GM19351 (cell line): ENCODE measurements at regions not wholly inside any gene's neighbourhood (a gene's known extent, or its start where the extent isn't known, plus 50 kb on each side); places are given as distances from the start of the nearest gene placed in this dataset.
"Not testable (repeated sequence)": the region's sequence is repeated elsewhere in the genome, so short reads cannot be mapped to it uniquely, and the experiment has no call there.

Source experiments
- ATAC-seq: cut with Tn5 transposase; IDR thresholded peaks from one replicate; pipeline ENCODE4 v1.9.1; 2021; ENCODE audit warnings: mild to moderate bottlenecking, moderate library complexity; ENCODE audit not compliant: unreplicated experiment

- no peak for ATAC-seq
Observed at GRCh38 chr5:159571501-159572244, 241.4 kb upstream of the IL12B start.

GRCh38 chr5:159576902-159577301 is 246.6 kb upstream of the IL12B start:
- no peak for ATAC-seq

GRCh38 chr5:159581502-159582249 is 251.4 kb upstream of the IL12B start:
- ATAC-seq: no peak

GRCh38 chr5:159582756-159583541 is 252.7 kb upstream of the IL12B start:
- ATAC-seq: no peak

- ATAC-seq: no peak
Observed at GRCh38 chr5:159586921-159587320, 256.6 kb upstream of the IL12B start.

- no peak for ATAC-seq
Observed at GRCh38 chr5:159588941-159589340, 258.7 kb upstream of the IL12B start.

- ATAC-seq: no peak
Observed at GRCh38 chr5:159593518-159594073, 263.3 kb upstream of the IL12B start.

- not testable (repeated sequence) for ATAC-seq
Observed at GRCh38 chr5:159595561-159595960, 265.3 kb upstream of the IL12B start.

- no peak for ATAC-seq
Observed at GRCh38 chr5:159601216-159601615, 270.9 kb upstream of the IL12B start.

- ATAC-seq: no peak
Observed at GRCh38 chr5:159602434-159602833, 272.1 kb upstream of the IL12B start.

GRCh38 chr5:159605585-159605984 is 275.3 kb upstream of the IL12B start:
- ATAC-seq: no peak

GRCh38 chr5:159609359-159609758 is 279.1 kb upstream of the IL12B start:
- ATAC-seq: no peak

- no peak for ATAC-seq
Observed at GRCh38 chr5:159610966-159611579, 280.8 kb upstream of the IL12B start.

GRCh38 chr5:159616952-159617351 is 286.7 kb upstream of the IL12B start:
- ATAC-seq: no peak

GRCh38 chr5:159619826-159620225 is 289.5 kb upstream of the IL12B start:
- ATAC-seq: no peak

- no peak for ATAC-seq
Observed at GRCh38 chr5:159620853-159621540, 290.7 kb upstream of the IL12B start.

GRCh38 chr5:159628703-159629102 is 287.6 kb upstream of the ADRA1B start:
- ATAC-seq: peak; percentile 44

- ATAC-seq: no peak
Observed at GRCh38 chr5:159629158-159629557, 287.1 kb upstream of the ADRA1B start.

GRCh38 chr5:159630545-159630944 is 285.7 kb upstream of the ADRA1B start:
- ATAC-seq: no peak

- ATAC-seq: no peak
Observed at GRCh38 chr5:159631001-159631400, 285.3 kb upstream of the ADRA1B start.
